Rectal smooth muscle tissue (tissue), 1 donor: ENCODE measurements at regions not wholly inside any gene's neighbourhood (a gene's known extent, or its start where the extent isn't known, plus 50 kb on each side); places are given as distances from the start of the nearest gene placed in this dataset.
A peak's percentile ranks its signal among the peaks of the same experiment; 100 is the strongest.

ENCODE experiments used
- H3K27ac ChIP-seq: one replicate; pipeline ENCODE4 v1.7.0; 2013; ENCODE audit warnings: low read depth, low read length, inconsistent platforms
- H3K27me3 ChIP-seq: one replicate; pipeline ENCODE4 v1.7.0; 2013; ENCODE audit warnings: low read length; ENCODE audit not compliant: control insufficient read depth, insufficient read depth
- H3K36me3 ChIP-seq: one replicate; pipeline ENCODE4 v1.7.0; 2013; ENCODE audit warnings: low read length; ENCODE audit not compliant: control insufficient read depth, insufficient read depth
- H3K4me1 ChIP-seq: one replicate; pipeline ENCODE4 v1.7.0; 2013; ENCODE audit warnings: low read length; ENCODE audit not compliant: control insufficient read depth, insufficient read depth
- H3K4me3 ChIP-seq: one replicate; pipeline ENCODE4 v1.7.0; 2013; ENCODE audit warnings: low read length
- H3K9ac ChIP-seq: one replicate; pipeline ENCODE4 v1.7.0; 2013; ENCODE audit warnings: low read length

- H3K9ac ChIP-seq: no peak overlapping the region
- no peaks in the 10 kb centered on the region for H3K36me3 ChIP-seq
- H3K27ac ChIP-seq: peak overlapping the region; percentile 90
- H3K4me3 ChIP-seq: no peak overlapping the region
- peaks cover 73% of the 10 kb centered on the region for H3K4me1 ChIP-seq
- no peaks in the 10 kb centered on the region for H3K27me3 ChIP-seq
Measured at GRCh38 chr5:172553903-172554302, 87.2 kb upstream of the NEURL1B start.

GRCh38 chr5:172553167-172553566 lies 87.9 kb upstream of the NEURL1B start:
- peaks cover 73% of the 10 kb centered on the region for H3K4me1 ChIP-seq

GRCh38 chr5:172550996-172551395 lies 90.1 kb upstream of the NEURL1B start:
- Histone ChIP-seq H3K27ac (no peak overlapping the region), H3K36me3 (no peaks in the 10 kb centered on the region), H3K4me1 (peaks cover 57% of the 10 kb centered on the region)

More at GRCh38 chr5:172553167-172553566, 87.9 kb upstream of the NEURL1B start:
- Histone ChIP-seq H3K27me3 (no peaks in the 10 kb centered on the region), H3K36me3 (no peaks in the 10 kb centered on the region), H3K4me3 (no peak overlapping the region), H3K9ac (no peak overlapping the region), H3K27ac (peak overlapping the region; percentile 90)

GRCh38 chr5:172550096-172550765 lies 90.8 kb upstream of the NEURL1B start:
- Histone ChIP-seq H3K9ac (no peak overlapping the region), H3K27ac (peak overlapping the region; percentile 90), H3K4me3 (no peak overlapping the region), H3K4me1 (peaks cover 49% of the 10 kb centered on the region), H3K27me3 (no peaks in the 10 kb centered on the region), H3K36me3 (no peaks in the 10 kb centered on the region)

More at GRCh38 chr5:172550996-172551395, 90.1 kb upstream of the NEURL1B start:
- Histone ChIP-seq H3K9ac (no peak overlapping the region), H3K27me3 (no peaks in the 10 kb centered on the region), H3K4me3 (no peak overlapping the region)

- H3K36me3 ChIP-seq: no peaks in the 10 kb centered on the region
- peaks cover 44% of the 10 kb centered on the region for H3K4me1 ChIP-seq
- no peak overlapping the region for H3K4me3 ChIP-seq
- H3K9ac ChIP-seq: no peak overlapping the region
- H3K27ac ChIP-seq: peak overlapping the region; percentile 90
- no peaks in the 10 kb centered on the region for H3K27me3 ChIP-seq
Measured at GRCh38 chr5:172549696-172550095, 91.4 kb upstream of the NEURL1B start.

GRCh38 chr5:172548981-172549687 lies 91.9 kb upstream of the NEURL1B start:
- Histone ChIP-seq H3K27ac (peak overlapping the region; percentile 90), H3K36me3 (no peaks in the 10 kb centered on the region), H3K27me3 (no peaks in the 10 kb centered on the region), H3K4me3 (no peak overlapping the region), H3K4me1 (peaks cover 41% of the 10 kb centered on the region), H3K9ac (no peak overlapping the region)

- H3K27ac ChIP-seq: peak overlapping the region; percentile 90
- peaks cover 34% of the 10 kb centered on the region for H3K4me1 ChIP-seq
- H3K36me3 ChIP-seq: no peaks in the 10 kb centered on the region
- no peak overlapping the region for H3K9ac ChIP-seq
- no peaks in the 10 kb centered on the region for H3K27me3 ChIP-seq
- H3K4me3 ChIP-seq: no peak overlapping the region
Measured at GRCh38 chr5:172548311-172548731, 92.7 kb upstream of the NEURL1B start.

- Histone ChIP-seq H3K36me3 (no peaks in the 10 kb centered on the region), H3K27ac (no peak overlapping the region), H3K4me3 (no peak overlapping the region), H3K27me3 (no peaks in the 10 kb centered on the region), H3K9ac (no peak overlapping the region), H3K4me1 (peaks cover 43% of the 10 kb centered on the region)
Measured at GRCh38 chr5:172546196-172546595, 91.9 kb upstream of the SH3PXD2B start.

- no peaks in the 10 kb centered on the region for H3K27me3 ChIP-seq
- no peak overlapping the region for H3K27ac ChIP-seq
- H3K9ac ChIP-seq: no peak overlapping the region
- peaks cover 42% of the 10 kb centered on the region for H3K4me1 ChIP-seq
- no peaks in the 10 kb centered on the region for H3K36me3 ChIP-seq
- no peak overlapping the region for H3K4me3 ChIP-seq
Measured at GRCh38 chr5:172545291-172545801, 91.0 kb upstream of the SH3PXD2B start.

- H3K27me3 ChIP-seq: no peaks in the 10 kb centered on the region
- no peaks in the 10 kb centered on the region for H3K36me3 ChIP-seq
- peaks cover 35% of the 10 kb centered on the region for H3K4me1 ChIP-seq
- H3K9ac ChIP-seq: no peak overlapping the region
- no peak overlapping the region for H3K27ac ChIP-seq
- H3K4me3 ChIP-seq: no peak overlapping the region
Measured at GRCh38 chr5:172544371-172545095, 90.2 kb upstream of the SH3PXD2B start.

GRCh38 chr5:172543484-172544298 lies 89.4 kb upstream of the SH3PXD2B start:
- Histone ChIP-seq H3K4me3 (no peak overlapping the region), H3K27ac (no peak overlapping the region), H3K27me3 (no peaks in the 10 kb centered on the region), H3K4me1 (peaks cover 26% of the 10 kb centered on the region), H3K36me3 (no peaks in the 10 kb centered on the region), H3K9ac (no peak overlapping the region)
